ENCODE measurements at regions not wholly inside any gene's neighbourhood (a gene's known extent, or its start where the extent isn't known, plus 50 kb on each side); places are given as distances from the start of the nearest gene placed in this dataset. TPM values are rescaled to one million over a fixed set of nuclear protein-coding genes. Genes with fewer than 3 reads are reported as not detected.

- Histone ChIP-seq H3K27ac (no peak overlapping the region), H3K4me3 (no peak overlapping the region), H3K4me1 (no peaks in the 10 kb centered on the region), H3K9me3 (no peaks in the 10 kb centered on the region), H3K36me3 (no peaks in the 10 kb centered on the region), H3K27me3 (peaks cover 0 to 4% of the 10 kb centered on the region in 2 donors)
- no peak for DNase-seq (ENCODE audit: low spot score in 2 of 2)
- TF ChIP-seq POLR2A (IDR thresholded peaks at IDR 0.05) (no peak), EP300 (IDR thresholded peaks at IDR 0.05) (no peak), CTCF (IDR thresholded peaks at IDR 0.05) (no peak)
- WGBS, 2 donors, result 85 to 88% methylated on average over 2 of the region's 2 CpGs
Observed at GRCh38 chr12:66025477-66025876, 105.1 kb downstream of the LLPH start.

GRCh38 chr12:66024949-66025348, 105.6 kb downstream of the LLPH start:
- TF ChIP-seq EP300 (IDR thresholded peaks at IDR 0.05), result no peak
- TF ChIP-seq CTCF (IDR thresholded peaks at IDR 0.05), result no peak
- TF ChIP-seq POLR2A (IDR thresholded peaks at IDR 0.05), result no peak
- WGBS, 2 donors, result 84 to 91% methylated on average over 1 of the region's 1 CpG
- no peak for DNase-seq (ENCODE audit: low spot score in 2 of 2)

GRCh38 chr12:66020481-66020880, 110.1 kb downstream of the LLPH start:
- Histone ChIP-seq H3K36me3 (no peaks in the 10 kb centered on the region), H3K27ac (no peak overlapping the region), H3K27me3 (peaks cover 0 to 4% of the 10 kb centered on the region in 2 donors), H3K4me3 (no peak overlapping the region), H3K9me3 (no peaks in the 10 kb centered on the region), H3K4me1 (no peaks in the 10 kb centered on the region)
- WGBS, 2 donors, result 92 to 95% methylated on average over 12 of the region's 12 CpGs
- no peak for DNase-seq (ENCODE audit: low spot score in 2 of 2)
- TF ChIP-seq POLR2A (IDR thresholded peaks at IDR 0.05) (no peak), CTCF (IDR thresholded peaks at IDR 0.05) (no peak), EP300 (IDR thresholded peaks at IDR 0.05) (no peak)

More at GRCh38 chr12:66024949-66025348, 105.6 kb downstream of the LLPH start:
- H3K36me3 ChIP-seq, result no peaks in the 10 kb centered on the region
- H3K27ac ChIP-seq, result no peak overlapping the region
- H3K9me3 ChIP-seq, result no peaks in the 10 kb centered on the region
- H3K4me1 ChIP-seq, result no peaks in the 10 kb centered on the region
- H3K4me3 ChIP-seq, result no peak overlapping the region
- peaks cover 0 to 4% of the 10 kb centered on the region in 2 donors for H3K27me3 ChIP-seq

GRCh38 chr12:66017736-66018135, 112.8 kb downstream of the LLPH start:
- Histone ChIP-seq H3K36me3 (no peaks in the 10 kb centered on the region), H3K27ac (no peak overlapping the region), H3K27me3 (no peaks in the 10 kb centered on the region), H3K9me3 (no peaks in the 10 kb centered on the region), H3K4me1 (no peaks in the 10 kb centered on the region), H3K4me3 (no peak overlapping the region)
- WGBS, 2 donors, result 28 to 52% methylated on average over 2 of the region's 2 CpGs
- TF ChIP-seq CTCF (IDR thresholded peaks at IDR 0.05), result no peak
- TF ChIP-seq EP300 (IDR thresholded peaks at IDR 0.05), result no peak
- TF ChIP-seq POLR2A (IDR thresholded peaks at IDR 0.05), result no peak
- DNase-seq (ENCODE audit: low spot score in 2 of 2), result no peak

Small RNAs in the stretch of these regions (small RNA-seq; reads per million reads assigned to genes)
- gene MIR6074 (not detected), gene RNA5SP362 (not detected)
